Parathyroid adenoma (tissue), 2 donors: ENCODE measurements at regions not wholly inside any gene's neighbourhood (a gene's known extent, or its start where the extent isn't known, plus 50 kb on each side); places are given as distances from the start of the nearest gene placed in this dataset.

Source experiments
- H2AFZ ChIP-seq: fragments of 300-600 bp; sonication (generic); one replicate; pipeline ENCODE4 v1.7.0; 2017; ENCODE audit warnings: antibody characterized with exemption, mild to moderate bottlenecking
- H3K27ac ChIP-seq: fragments of 300-600 bp; sonication (generic); one replicate; pipeline ENCODE4 v1.7.0; 2017
- H3K27me3 ChIP-seq: fragments of 300-600 bp; sonication (generic); one replicate; pipeline ENCODE4 v1.7.0; 2017; ENCODE audit warnings: low read length; ENCODE audit not compliant: control insufficient read depth, insufficient read depth
- H3K36me3 ChIP-seq: fragments of 300-600 bp; sonication (generic); one replicate; pipeline ENCODE4 v1.7.0; 2017; ENCODE audit warnings: low read length; ENCODE audit not compliant: control insufficient read depth, insufficient read depth
- H3K4me1 ChIP-seq: fragments of 300-600 bp; sonication (generic); one replicate; pipeline ENCODE4 v1.7.0; 2017; ENCODE audit warnings: control low read depth
- H3K4me2 ChIP-seq: fragments of 300-600 bp; sonication (generic); one replicate; pipeline ENCODE4 v1.7.0; 2017; ENCODE audit warnings: low read length
- H3K4me3 ChIP-seq: fragments of 300-600 bp; sonication (generic); one replicate; pipeline ENCODE4 v1.7.0; 2017; ENCODE audit warnings: low read depth, low read length
- H3K79me2 ChIP-seq: fragments of 300-600 bp; sonication (generic); one replicate; pipeline ENCODE4 v1.7.0; 2017; ENCODE audit warnings: control low read depth
- H3K9ac ChIP-seq: fragments of 300-600 bp; sonication (generic); one replicate; pipeline ENCODE4 v1.7.0; 2017; ENCODE audit warnings: mild to moderate bottlenecking
- H3K9me3 ChIP-seq: fragments of 300-600 bp; sonication (generic); one replicate; pipeline ENCODE4 v1.7.0; 2017; ENCODE audit warnings: low read length; ENCODE audit not compliant: control insufficient read depth
- CTCF ChIP-seq: fragments of 300-600 bp; sonication (generic); IDR thresholded peaks from one replicate; pipeline ENCODE4 v1.7.0; 2017; ENCODE audit warnings: antibody characterized with exemption, mild to moderate bottlenecking
- donor health status: primary hyperparathyroidism.

- Histone ChIP-seq H3K9ac (no peak overlapping the region), H2AFZ (no peak overlapping the region), H3K79me2 (no peaks in the 10 kb centered on the region), H3K4me1 (no peaks in the 10 kb centered on the region), H3K9me3 (no peaks in the 10 kb centered on the region), H3K36me3 (no peaks in the 10 kb centered on the region), H3K27me3 (no peaks in the 10 kb centered on the region), H3K27ac (no peak overlapping the region), H3K4me2 (no peak overlapping the region), H3K4me3 (no peak overlapping the region)
- TF ChIP-seq CTCF, result no peak
Measured at GRCh38 chr14:42628602-42629001, 1021.9 kb downstream of the LRFN5 start.

GRCh38 chr14:42626986-42627385 is 1020.3 kb downstream of the LRFN5 start:
- no peak overlapping the region for H3K4me3 ChIP-seq
- no peak for TF ChIP-seq CTCF
- H3K79me2 ChIP-seq, result no peaks in the 10 kb centered on the region
- no peak overlapping the region for H3K9ac ChIP-seq
- H2AFZ ChIP-seq, result no peak overlapping the region
- no peaks in the 10 kb centered on the region for H3K36me3 ChIP-seq
- H3K27me3 ChIP-seq, result no peaks in the 10 kb centered on the region
- no peak overlapping the region for H3K27ac ChIP-seq
- H3K4me1 ChIP-seq, result no peaks in the 10 kb centered on the region
- no peaks in the 10 kb centered on the region for H3K9me3 ChIP-seq
- H3K4me2 ChIP-seq, result no peak overlapping the region

GRCh38 chr14:42624980-42625761 is 1018.5 kb downstream of the LRFN5 start:
- Histone ChIP-seq H3K9me3 (no peaks in the 10 kb centered on the region), H2AFZ (no peak overlapping the region), H3K79me2 (no peaks in the 10 kb centered on the region), H3K4me2 (no peak overlapping the region), H3K27ac (no peak overlapping the region), H3K9ac (no peak overlapping the region), H3K4me1 (no peaks in the 10 kb centered on the region), H3K4me3 (no peak overlapping the region), H3K27me3 (no peaks in the 10 kb centered on the region), H3K36me3 (no peaks in the 10 kb centered on the region)
- TF ChIP-seq CTCF, result no peak

- Histone ChIP-seq H3K27ac (no peak overlapping the region), H2AFZ (no peak overlapping the region), H3K9me3 (no peaks in the 10 kb centered on the region), H3K9ac (no peak overlapping the region), H3K79me2 (no peaks in the 10 kb centered on the region), H3K4me1 (no peaks in the 10 kb centered on the region), H3K4me2 (no peak overlapping the region), H3K27me3 (no peaks in the 10 kb centered on the region), H3K36me3 (no peaks in the 10 kb centered on the region), H3K4me3 (no peak overlapping the region)
- no peak for TF ChIP-seq CTCF
Measured at GRCh38 chr14:42617005-42617404, 1010.3 kb downstream of the LRFN5 start.

- Histone ChIP-seq H3K9ac (no peak overlapping the region), H3K9me3 (no peaks in the 10 kb centered on the region), H3K27me3 (no peaks in the 10 kb centered on the region), H3K36me3 (no peaks in the 10 kb centered on the region), H2AFZ (no peak overlapping the region), H3K4me1 (no peaks in the 10 kb centered on the region), H3K4me2 (no peak overlapping the region), H3K4me3 (no peak overlapping the region), H3K79me2 (no peaks in the 10 kb centered on the region), H3K27ac (no peak overlapping the region)
- TF ChIP-seq CTCF, result no peak
Measured at GRCh38 chr14:42606839-42607238, 1000.2 kb downstream of the LRFN5 start.
